ENCODE measurements at regions not wholly inside any gene's neighbourhood (a gene's known extent, or its start where the extent isn't known, plus 50 kb on each side); places are given as distances from the start of the nearest gene placed in this dataset.

DNA sequence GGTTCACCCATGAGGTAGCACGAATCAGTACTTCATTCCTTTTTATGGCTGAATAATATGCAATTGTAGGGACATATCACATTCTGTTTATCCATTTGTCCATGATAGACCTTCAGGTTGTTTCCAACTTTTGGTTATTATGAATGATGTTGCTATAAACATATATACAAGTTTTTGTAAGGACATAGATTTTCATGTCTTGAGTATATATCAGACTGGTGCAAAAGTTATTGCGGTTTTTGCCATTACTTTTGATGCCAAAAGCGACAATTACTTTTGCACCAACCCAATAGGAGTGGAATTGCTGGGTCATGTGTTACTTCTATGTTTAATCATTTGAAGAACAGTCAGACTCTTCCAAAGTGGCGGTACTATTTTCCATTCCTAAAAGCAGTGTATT is 361.5 kb downstream of the RPS24 start:
- no peak for DNase-seq (ENCODE audit: low spot score)

DNA sequence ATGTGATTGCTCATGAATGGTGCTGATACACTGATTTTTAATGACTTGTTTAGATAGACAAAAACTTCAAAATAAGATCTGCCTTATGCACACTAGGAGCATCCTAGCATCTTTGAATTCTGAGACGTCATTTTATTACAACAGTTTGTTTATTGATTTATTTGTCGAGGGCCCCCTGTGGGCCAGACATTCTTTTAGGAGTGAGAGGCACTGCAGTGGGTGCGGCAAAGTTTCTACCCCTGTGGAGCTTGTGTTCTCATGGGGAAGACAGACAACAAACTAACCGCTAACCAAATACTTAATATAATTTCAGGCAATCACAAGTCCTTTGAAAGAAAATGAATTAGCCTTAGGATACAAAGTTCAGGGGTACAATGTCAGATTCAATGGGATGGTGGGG is 363.1 kb downstream of the RPS24 start:
- no peak for DNase-seq (ENCODE audit: low spot score)

DNA sequence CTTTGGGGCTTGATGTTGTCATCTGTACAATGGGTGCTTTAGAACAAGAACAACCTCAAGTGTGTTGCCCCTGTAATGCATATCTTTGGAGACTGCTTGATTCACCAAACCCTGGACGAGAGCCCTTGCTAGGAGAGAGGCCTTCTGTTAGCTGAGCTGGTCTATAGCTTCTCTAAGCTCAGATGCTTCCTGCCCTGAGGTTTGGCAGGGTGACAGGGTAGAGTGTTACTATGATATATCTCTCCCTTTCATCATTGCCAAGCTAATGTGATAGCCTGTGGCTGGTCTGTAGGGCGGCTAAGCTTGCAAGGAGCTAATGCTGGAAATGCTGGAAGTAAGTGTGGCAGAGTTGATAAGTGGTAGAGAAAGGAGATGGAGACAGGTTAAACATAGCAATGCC is 364.1 kb downstream of the RPS24 start:
- no peak for DNase-seq (ENCODE audit: low spot score)

DNA sequence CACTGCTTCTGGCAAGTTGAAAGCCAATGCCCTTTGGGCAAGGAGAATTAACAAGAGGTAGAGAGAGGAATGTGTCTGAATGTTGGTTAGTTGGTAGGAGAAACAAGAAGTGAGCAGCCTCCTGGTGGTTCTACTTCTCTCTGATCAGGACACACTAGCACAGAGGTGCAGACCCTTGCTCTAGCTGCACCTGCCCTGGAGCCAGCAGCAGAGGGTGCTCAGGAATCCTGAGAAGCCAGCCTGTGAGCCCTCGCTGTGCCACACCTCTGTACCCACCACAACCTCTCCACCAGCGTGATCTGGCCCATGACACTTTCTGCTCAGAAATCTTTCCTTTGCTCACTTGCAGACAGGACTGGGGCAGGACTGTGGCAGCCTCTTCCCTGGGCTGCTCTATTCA is 364.7 kb downstream of the RPS24 start:
- no peak for DNase-seq (ENCODE audit: low spot score)

DNA sequence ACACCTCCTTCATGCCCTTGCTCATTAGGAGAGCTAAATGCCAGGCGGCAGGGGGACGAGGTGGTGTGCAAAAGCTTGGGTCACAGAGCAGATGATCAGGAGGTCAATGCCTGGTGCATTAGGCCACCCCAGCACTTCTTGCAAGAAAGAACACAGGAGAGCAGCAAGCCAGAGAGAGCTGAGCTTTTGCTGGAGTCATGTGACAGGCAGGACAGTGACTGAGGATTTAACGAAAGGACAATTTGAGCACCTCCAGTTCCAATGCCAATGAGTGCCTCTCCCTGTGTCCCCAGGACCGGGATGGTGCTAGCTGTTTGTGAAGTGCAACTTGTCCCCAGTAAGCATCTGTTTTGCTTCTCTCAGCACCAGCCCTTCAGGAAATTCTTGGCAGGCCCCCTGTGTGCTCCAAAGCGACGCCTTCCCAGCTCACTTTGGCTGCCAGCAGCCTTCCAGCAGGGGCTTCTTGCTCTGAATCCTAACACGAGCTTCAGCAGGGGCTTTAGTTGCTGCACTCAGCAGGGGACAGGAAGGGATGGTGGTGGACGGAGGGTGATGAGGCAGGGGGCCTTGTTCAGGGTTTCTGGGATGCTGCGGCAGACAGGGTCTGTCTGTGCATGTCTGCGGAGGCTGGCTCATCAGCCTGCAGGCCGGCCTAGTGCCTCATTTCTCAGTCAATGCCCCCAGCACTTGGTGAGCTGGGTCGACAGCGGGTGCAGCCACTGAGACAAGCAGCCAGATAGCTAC is 368.1 kb downstream of the RPS24 start:
- DNase-seq (ENCODE audit: low spot score), result peak; percentile 31

DNA sequence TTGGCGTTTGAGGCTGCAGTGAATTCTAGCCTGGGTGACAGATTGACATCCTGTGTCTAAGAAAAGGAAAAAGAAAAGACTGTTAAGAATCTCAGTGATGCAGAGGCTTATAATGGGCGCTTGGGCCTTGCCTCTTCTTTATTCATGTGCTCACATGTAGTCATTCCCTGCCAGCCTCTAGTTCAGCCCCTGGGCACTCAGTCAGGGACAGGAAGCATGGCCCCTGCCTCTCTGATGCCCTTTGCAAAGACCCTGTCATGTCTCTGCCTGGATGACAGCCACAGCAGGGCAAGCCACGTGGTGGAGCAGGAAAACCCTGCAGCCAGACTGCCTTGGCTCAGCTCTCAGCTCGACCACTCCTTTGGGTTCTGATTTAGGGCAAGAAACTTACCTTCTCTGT is 368.9 kb downstream of the RPS24 start:
- no peak for DNase-seq (ENCODE audit: low spot score)

DNA sequence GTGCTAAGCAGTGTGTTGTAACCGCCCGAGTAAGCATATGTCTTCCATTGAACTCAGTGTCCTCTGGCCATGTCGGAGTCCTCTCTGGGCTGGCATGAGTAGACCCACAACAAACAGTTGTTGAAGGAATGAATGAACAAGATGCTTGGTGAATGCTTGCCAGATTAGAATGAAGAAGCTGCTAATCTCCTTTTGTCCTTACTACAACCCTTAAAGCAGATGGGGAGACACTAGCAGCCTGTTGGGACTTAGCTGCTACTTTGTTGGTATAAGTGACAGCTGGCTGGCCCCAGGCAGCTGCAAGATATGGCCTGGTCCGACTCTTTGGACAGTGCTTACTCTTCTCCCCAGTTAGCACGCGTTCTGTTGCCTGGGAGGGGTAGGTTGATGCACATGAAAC is 370.1 kb downstream of the RPS24 start:
- DNase-seq (ENCODE audit: low spot score), result no peak

DNA sequence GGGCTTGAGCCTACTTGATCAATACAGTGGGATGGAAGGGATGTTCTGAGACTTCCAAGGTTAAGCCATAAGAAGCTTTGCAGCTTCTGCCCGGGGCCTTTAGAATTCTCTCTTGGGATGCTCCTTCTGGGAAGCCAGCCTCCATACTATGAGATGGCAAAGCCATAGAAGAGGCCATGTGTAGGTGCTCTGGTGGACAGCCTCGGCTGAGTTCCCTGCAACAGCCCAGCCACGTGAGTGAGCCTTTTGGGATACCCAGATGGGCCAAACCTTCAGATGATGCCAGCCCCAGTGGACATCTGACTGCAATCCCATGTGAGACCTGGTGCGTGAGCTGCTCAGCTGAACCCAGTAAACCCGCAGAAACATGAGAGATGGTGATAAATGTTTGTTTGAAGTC is 370.6 kb downstream of the RPS24 start:
- no peak for DNase-seq (ENCODE audit: low spot score)

DNA sequence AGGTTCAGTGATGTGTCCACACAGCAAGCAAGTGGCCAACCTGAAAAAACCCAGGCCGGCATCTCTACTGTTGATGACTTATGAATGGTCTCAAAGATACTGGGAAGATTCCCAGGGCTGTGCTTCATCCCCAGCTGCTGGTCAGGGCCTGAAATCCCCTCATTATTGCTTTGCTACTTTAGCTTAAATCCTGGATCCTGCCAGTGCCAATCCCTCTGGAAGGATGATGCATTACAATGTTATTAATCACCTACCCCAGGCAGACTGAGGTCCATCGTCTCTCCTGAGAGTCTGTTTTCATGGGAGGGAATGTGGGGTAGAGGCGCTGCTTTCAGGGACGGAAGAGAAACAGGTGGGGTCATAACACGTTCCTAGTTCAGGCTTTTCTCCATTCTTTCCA is 371.6 kb downstream of the RPS24 start:
- DNase-seq (ENCODE audit: low spot score), result no peak

DNA sequence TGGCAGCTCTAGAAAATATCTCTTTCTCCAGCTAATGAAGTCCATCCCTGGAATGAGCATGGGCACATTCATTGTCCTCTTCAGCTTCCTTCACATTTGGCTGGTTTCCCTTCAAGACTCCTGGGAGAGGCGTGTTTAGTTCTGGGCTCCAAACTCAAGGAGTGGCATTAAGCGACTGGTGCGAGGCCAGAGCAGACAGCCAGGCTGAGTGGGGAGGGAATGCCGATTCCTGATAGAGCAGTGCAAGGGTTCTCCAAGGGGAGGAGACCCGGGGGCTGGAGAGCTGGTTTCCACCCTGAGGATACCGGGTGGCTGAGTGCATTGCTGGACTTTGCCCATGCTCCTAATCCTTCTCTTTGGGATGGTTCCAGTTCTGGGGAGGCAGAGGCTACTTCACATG is 372.1 kb downstream of the RPS24 start:
- DNase-seq (ENCODE audit: low spot score), result no peak

DNA sequence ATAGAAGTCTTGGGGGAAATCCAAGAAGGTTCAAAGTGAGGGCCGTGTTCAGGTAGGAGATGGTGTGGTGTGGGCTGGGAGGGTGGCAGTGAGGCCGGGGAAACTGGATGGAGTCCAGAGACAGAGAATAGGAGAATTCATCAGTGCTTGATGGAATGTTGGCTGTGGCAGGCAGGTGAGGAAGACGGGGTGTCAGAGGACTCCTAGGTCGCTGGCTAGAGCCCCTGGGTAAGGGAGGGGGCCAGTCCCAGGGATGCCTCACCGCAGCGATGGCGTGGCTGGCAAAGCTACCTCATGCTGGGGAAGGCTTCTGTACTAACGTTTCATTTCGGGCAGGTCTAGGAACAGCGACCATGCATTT is 373.0 kb downstream of the RPS24 start:
- DNase-seq (ENCODE audit: low spot score), result no peak

DNA sequence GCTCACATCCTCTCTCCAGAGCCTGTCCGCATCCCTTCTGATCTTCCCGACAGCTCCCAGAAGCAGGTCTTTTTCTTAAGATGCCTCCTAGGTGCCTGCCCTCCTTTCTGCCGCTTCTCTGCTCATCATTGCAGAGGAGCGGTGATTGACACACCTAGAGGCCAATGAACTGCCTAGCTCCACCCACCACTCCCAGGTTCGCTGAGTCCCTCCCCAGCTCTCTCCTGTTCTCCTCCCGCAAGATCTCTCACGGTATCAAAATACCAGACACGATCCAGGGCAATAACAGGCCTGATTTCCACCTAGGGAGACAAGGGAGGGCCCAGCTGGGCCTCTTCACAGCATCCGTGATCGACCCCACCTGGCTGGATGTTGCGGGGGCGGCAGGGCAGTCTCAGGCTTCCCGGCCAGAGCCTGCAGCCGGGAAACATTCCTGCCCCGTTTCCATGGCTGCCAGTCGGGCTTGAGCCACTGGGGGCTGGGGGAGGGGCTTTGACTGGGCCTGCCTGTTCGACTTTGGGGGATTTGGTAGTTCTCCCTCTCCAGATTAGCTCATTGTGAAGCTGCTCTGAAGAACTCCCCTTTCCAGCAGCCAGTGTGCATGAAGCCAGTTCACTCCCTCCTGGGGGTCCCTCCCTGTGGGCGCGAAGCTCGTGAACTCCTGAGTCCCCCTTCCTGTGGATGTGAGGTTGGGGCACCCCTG is 373.5 kb downstream of the RPS24 start:
- DNase-seq (ENCODE audit: low spot score), result peak; percentile 99

DNA sequence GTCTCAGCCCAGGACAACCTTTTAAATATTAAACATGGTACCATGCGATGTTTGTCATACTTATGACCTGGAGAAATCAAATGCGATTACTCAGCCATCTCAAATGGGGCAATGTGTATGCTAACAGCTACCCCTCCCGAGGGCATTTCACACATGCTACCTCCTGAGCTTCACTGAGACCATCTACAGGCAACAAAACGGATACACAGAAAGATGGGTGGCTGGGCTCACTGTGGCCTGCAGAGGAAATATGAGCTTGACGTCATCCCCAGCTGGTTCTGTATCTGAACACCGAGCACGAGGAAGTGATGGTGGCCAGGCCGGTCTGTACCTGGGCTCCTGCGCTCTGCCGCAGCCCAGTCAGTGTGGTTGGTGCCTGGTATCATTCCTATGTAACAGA is 374.3 kb downstream of the RPS24 start:
- DNase-seq (ENCODE audit: low spot score), result no peak

DNA sequence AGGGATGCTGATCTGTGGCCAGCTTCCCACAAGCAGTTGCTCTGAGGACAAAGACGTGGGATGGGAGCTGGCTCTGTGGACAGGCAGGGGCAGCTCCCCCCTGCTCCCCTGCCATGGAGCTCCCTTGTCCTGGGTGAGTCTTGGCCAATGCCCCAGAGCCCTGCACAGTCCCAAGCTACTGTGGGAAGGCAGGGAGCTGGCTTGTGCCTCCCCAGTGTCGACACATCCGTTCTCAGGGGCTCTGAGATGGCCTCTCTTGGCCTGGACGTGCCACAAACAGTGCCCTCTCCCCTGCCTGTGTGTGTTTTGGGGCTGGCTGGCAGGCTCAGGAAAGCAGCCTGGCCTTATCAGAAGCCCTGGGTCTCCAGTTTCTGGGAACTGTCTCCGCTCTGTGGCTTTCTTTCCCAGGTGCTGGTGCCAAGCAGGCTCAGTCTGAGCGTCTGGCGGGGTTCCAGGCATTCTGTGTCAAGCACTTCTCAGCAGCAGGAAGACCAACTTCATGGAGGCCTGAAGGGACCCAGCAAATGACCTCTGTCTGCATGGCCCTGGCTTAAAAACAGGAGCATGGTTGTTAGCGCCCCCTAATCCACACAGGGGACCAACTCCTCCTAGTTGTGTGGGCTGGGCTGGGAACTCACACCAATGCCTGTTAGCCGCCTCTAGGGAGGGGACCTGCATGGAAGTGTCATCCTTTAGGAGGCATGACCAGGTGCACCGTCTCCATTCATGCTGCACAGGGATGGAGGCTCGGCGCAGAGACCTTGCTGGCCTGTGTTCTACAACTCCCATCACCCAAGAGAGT is 375.2 kb downstream of the RPS24 start:
- peak; percentile 90 for DNase-seq (ENCODE audit: low spot score)

DNA sequence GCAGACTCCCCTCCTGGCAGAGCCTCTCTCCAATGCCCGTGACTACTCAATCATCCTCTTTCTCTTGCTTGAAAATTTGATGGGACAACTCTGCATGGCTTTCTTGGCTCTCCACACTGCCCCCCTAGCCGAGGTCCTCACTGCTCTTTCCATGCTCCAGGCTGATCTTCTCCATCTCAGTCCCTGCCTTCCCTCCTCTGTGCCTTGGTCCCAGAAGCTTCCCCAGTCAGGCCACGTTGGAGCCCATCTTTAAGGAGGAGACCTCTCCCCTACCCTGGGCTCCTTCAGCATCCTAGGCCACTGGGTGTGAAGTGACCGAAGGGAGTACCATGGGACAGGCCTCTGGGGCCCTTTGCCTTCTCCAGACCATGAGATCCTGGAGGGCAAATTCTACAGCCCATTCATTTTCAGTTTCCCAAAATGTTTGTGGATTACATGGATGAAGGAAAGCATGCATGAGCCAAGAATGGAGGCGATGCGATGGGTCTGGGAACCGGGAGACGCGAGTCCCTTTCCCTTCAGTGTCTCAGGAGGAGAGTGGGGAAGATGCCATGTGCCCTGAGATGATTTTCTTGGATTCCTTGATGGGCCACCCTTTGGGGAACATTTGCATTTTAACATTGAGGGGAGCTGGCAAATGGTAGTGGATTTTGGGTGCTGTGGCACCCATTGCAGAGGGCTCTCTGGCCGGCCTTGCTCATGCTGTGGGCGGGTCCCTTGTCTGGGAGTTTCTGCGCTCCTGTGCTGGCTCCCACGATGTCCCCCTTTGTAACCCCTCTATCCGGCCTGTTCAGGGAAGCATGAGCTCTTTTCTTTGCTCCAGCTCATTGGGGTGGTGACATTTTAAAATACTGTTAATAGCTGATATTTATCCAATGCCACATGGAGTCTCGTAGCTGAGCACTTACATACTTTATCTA is 376.6 kb downstream of the RPS24 start:
- no peak for DNase-seq (ENCODE audit: low spot score)

DNA sequence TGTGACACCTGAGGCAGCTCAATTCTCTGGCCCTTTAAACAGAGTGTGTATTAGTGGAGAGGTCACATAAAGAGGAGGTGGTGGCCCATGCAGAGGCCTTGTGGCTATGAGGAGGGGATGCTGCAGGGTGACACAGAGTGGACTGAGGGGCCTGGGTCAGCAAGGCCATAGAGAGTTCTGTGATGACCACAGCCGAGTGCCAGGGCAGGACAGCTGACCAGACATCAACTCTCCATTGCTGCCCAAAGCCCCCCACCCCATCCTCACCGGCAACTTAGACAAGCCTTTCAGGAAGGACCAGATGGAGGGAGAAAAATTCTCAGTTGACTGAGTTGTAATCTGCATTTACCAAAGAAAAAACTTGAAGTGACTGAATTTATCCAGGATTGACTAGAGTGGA is 378.1 kb downstream of the RPS24 start:
- no peak for DNase-seq (ENCODE audit: low spot score)

DNA sequence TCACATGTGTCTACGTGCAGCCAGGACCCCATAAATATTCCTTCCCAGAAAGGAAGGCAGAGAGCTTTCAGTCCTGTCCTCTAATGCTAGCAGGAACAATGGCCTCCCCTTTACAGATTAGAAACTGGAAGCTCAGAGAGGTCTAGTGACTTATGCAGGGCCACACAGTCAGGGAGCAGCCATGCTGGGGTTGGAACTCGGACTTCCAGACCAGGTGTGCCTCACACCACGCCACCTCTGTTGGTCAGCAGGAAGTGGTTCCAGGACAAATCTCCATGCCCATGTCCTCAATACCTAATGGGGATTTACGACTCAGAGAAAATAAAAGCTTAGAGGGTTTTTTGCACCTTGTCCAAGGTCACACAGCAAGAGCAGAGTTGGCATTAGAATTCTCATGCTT is 378.9 kb downstream of the RPS24 start:
- no peak for DNase-seq (ENCODE audit: low spot score)

DNA sequence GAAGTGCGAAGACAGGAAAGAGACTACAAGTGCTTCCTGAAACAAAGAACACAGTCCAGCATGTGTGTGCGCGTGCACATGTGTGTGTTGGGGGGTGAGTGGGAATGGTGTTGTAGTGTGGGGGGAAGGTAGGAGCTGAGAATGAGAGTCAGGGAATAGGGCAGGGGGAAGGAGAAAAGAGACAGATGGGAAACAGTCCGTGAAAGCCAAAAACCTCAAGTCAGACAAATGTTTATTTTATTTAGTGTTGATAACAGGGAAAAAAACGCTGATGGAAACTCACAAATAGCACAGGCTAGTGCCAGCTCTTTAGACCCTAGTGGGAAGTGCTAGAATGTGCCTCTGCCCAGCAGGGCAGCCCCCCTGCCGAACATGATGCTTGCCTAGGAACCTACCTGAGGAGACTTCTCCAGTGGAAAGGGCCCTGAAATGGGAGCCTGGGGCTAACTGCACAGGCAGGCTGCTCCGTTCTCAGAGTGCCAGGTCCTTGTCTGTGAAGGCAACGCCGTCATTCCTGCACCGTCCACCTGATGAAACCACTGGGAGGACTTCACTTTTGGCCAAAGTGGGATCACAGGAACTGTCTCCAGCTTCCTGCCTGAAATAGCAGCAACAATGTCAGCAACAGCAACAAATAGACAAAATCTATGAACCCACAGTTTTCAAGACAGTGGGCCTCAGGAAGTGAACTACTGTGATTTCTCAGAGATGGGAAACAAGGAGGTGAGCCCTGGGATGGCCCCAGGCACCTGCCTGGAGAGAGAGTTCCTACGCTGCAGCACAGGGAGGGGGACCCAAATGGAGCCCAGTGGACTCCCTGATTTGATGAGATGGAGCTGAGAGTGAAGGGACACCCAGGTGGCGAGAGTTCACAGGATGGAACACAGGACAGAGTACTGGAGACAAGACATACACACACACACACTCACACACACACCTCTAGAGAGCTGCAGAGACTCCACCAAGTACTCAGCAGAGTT is 379.7 kb downstream of the RPS24 start:
- DNase-seq (ENCODE audit: low spot score), result peak; percentile 35

DNA sequence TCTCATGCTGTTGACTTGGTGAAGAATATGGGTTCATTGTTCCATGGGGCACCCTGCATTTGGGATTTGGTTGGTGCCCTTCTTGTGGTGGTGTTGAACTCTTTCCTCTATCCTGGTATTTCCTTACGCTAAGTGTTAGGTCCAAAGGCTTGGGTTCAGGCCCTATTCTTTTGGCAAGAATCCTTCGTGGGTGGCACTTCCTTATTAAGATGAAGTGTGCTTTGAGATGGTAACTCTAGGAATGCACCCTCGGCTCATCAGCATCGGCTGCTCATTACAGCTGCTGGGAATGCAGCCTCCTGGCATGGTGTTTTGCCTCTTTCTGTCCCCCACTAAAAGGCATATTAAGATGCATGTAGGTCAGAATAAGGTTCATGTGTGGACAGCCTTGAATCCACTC is 380.7 kb downstream of the RPS24 start:
- DNase-seq (ENCODE audit: low spot score), result no peak

DNA sequence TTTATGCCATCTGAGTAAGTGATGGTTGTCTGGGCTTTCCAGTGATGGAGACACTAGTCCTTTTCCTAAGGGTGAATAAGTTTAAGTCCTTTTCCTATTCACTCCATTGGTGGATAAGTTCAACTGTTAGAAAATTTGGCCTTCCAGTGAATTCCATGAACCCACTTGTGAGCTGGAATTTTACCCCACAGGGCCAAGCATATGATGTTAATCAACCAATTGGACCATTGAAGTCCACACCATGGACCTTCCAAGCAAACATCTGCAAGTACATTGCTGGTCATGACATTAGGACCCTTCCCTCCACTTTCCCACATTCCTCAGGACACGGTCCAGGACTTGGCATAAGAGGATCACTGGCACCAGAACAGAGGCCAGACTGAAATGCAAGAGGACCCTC is 381.4 kb downstream of the RPS24 start:
- no peak for DNase-seq (ENCODE audit: low spot score)
